ENCODE measurements at regions not wholly inside any gene's neighbourhood (a gene's known extent, or its start where the extent isn't known, plus 50 kb on each side); places are given as distances from the start of the nearest gene placed in this dataset.

GRCh38 chr13:78910147-78910546 is 251.2 kb upstream of the OBI1 start:
- TF ChIP-seq, protein P1, sequence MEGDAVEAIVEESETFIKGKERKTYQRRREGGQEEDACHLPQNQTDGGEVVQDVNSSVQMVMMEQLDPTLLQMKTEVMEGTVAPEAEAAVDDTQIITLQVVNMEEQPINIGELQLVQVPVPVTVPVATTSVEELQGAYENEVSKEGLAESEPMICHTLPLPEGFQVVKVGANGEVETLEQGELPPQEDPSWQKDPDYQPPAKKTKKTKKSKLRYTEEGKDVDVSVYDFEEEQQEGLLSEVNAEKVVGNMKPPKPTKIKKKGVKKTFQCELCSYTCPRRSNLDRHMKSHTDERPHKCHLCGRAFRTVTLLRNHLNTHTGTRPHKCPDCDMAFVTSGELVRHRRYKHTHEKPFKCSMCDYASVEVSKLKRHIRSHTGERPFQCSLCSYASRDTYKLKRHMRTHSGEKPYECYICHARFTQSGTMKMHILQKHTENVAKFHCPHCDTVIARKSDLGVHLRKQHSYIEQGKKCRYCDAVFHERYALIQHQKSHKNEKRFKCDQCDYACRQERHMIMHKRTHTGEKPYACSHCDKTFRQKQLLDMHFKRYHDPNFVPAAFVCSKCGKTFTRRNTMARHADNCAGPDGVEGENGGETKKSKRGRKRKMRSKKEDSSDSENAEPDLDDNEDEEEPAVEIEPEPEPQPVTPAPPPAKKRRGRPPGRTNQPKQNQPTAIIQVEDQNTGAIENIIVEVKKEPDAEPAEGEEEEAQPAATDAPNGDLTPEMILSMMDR (IDR thresholded peaks at IDR 0.05), result no peak
- TF ChIP-seq POLR2AphosphoS5 (IDR thresholded peaks at IDR 0.05; ENCODE audit: low read depth, low read length) (no peak), TCF7L2 (IDR thresholded peaks at IDR 0.05; ENCODE audit: low read depth, low read length) (no peak)
- TF ChIP-seq, protein P2, sequence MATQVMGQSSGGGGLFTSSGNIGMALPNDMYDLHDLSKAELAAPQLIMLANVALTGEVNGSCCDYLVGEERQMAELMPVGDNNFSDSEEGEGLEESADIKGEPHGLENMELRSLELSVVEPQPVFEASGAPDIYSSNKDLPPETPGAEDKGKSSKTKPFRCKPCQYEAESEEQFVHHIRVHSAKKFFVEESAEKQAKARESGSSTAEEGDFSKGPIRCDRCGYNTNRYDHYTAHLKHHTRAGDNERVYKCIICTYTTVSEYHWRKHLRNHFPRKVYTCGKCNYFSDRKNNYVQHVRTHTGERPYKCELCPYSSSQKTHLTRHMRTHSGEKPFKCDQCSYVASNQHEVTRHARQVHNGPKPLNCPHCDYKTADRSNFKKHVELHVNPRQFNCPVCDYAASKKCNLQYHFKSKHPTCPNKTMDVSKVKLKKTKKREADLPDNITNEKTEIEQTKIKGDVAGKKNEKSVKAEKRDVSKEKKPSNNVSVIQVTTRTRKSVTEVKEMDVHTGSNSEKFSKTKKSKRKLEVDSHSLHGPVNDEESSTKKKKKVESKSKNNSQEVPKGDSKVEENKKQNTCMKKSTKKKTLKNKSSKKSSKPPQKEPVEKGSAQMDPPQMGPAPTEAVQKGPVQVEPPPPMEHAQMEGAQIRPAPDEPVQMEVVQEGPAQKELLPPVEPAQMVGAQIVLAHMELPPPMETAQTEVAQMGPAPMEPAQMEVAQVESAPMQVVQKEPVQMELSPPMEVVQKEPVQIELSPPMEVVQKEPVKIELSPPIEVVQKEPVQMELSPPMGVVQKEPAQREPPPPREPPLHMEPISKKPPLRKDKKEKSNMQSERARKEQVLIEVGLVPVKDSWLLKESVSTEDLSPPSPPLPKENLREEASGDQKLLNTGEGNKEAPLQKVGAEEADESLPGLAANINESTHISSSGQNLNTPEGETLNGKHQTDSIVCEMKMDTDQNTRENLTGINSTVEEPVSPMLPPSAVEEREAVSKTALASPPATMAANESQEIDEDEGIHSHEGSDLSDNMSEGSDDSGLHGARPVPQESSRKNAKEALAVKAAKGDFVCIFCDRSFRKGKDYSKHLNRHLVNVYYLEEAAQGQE (IDR thresholded peaks at IDR 0.05; ENCODE audit: insufficient read depth in 1 of 2, low read depth in 2 of 2, low read length in 1 of 2), result no peak

All from Panc1 (cell line).